ENCODE measurements at regions not wholly inside any gene's neighbourhood (a gene's known extent, or its start where the extent isn't known, plus 50 kb on each side); places are given as distances from the start of the nearest gene placed in this dataset.

DNA sequence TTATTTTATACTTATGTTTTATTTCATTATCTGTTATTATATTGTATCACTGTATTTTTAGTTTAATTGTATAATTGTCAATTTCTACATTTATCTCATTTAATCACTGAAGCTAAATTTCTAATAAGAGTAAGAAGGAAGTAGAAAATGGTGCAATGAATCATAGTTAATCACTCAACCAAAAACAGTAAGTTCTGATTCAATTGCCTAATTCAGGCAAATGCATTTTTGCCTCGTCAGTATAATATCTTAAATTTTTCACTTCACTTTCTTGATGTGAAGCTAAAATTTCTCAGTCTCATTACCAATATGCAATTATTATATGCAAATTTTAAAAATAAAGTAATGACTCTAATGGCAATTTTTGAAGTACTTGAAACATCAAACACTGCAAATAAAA, 340.5 kb upstream of the USP15 start:
- Histone ChIP-seq H3K4me1 (ENCODE audit: insufficient read depth, low read length, poor library complexity, severe bottlenecking) (no peaks in the 10 kb centered on the region), H3K36me3 (ENCODE audit: insufficient read depth, low read length) (no peaks in the 10 kb centered on the region), H3K9me2 (ENCODE audit: insufficient read depth, low read length) (no peaks in the 10 kb centered on the region), H2AFZ (ENCODE audit: low read length) (no peak overlapping the region), H3K9me3 (ENCODE audit: low read length) (no peaks in the 10 kb centered on the region), H3K4me2 (ENCODE audit: low read length) (no peak overlapping the region), H4K20me1 (ENCODE audit: insufficient read depth, low read length) (no peaks in the 10 kb centered on the region), H3K27ac (ENCODE audit: low read depth, low read length, poor library complexity, severe bottlenecking) (no peak overlapping the region), H3K79me2 (ENCODE audit: insufficient read depth, low read depth, low read length) (no peaks in the 10 kb centered on the region), H3K4me3 (ENCODE audit: low read depth, low read length, poor library complexity, severe bottlenecking) (no peak overlapping the region)
- intact Hi-C loops (cut with micrococcal nuclease; ENCODE audit: unreplicated experiment): no loop called here
- no TSS peak for BruUV-seq (replicated peaks)
- TF ChIP-seq, protein P1, sequence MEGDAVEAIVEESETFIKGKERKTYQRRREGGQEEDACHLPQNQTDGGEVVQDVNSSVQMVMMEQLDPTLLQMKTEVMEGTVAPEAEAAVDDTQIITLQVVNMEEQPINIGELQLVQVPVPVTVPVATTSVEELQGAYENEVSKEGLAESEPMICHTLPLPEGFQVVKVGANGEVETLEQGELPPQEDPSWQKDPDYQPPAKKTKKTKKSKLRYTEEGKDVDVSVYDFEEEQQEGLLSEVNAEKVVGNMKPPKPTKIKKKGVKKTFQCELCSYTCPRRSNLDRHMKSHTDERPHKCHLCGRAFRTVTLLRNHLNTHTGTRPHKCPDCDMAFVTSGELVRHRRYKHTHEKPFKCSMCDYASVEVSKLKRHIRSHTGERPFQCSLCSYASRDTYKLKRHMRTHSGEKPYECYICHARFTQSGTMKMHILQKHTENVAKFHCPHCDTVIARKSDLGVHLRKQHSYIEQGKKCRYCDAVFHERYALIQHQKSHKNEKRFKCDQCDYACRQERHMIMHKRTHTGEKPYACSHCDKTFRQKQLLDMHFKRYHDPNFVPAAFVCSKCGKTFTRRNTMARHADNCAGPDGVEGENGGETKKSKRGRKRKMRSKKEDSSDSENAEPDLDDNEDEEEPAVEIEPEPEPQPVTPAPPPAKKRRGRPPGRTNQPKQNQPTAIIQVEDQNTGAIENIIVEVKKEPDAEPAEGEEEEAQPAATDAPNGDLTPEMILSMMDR (conservative IDR thresholded peaks at IDR 0.05; ENCODE audit: low read length): no peak
- ChIA-PET CTCF (ENCODE audit: unreplicated experiment) (no interaction called here), POLR2A (interaction anchor here (0.6 kb wide), 1 partner anchor 1890 kb away, joined by 3 read pairs; no protein-coding TSS in a partner anchor)
- no peak for DNase-seq (ENCODE audit: low spot score)

DNA sequence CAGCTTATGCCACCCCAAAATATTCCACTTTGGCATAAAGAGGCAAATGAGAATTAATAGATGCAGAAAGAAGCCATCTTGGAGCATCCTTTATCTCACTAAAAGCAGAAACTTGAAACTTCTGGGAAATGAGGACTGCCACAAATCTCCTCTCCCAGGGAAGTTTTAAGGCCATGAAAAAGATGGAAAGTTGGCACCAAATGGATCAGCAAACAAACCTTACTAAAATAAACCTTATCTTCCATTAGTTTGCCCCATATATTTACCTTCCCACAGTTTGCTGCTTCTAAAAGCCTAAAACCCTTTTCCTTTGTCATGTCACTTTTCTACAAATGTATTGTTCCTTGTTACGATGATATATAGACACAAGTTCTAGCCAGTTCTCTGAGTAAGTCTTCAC, 340.0 kb upstream of the USP15 start:
- H3K4me3 ChIP-seq (ENCODE audit: low read depth, low read length, poor library complexity, severe bottlenecking): no peak overlapping the region
- no peaks in the 10 kb centered on the region for H3K4me1 ChIP-seq (ENCODE audit: insufficient read depth, low read length, poor library complexity, severe bottlenecking)
- POLR2A ChIA-PET: interaction anchor here (0.6 kb wide), 1 partner anchor 1890 kb away, joined by 3 read pairs; no protein-coding TSS in a partner anchor
- H3K9me2 ChIP-seq (ENCODE audit: insufficient read depth, low read length): no peaks in the 10 kb centered on the region
- no peaks in the 10 kb centered on the region for H3K79me2 ChIP-seq (ENCODE audit: insufficient read depth, low read depth, low read length)
- BruUV-seq (replicated peaks): no TSS peak
- no peak overlapping the region for H3K4me2 ChIP-seq (ENCODE audit: low read length)
- TF ChIP-seq, protein P1 (conservative IDR thresholded peaks at IDR 0.05; ENCODE audit: low read length): no peak
- TF ChIP-seq EZH2phosphoT487 (IDR thresholded peaks at IDR 0.05; ENCODE audit: borderline replicate concordance, low read depth, low read length): no peak
- no peak overlapping the region for H2AFZ ChIP-seq (ENCODE audit: low read length)
- intact Hi-C loops (cut with micrococcal nuclease; ENCODE audit: unreplicated experiment): no loop called here
- no peaks in the 10 kb centered on the region for H4K20me1 ChIP-seq (ENCODE audit: insufficient read depth, low read length)
- H3K36me3 ChIP-seq (ENCODE audit: insufficient read depth, low read length): no peaks in the 10 kb centered on the region
- CTCF ChIA-PET (ENCODE audit: unreplicated experiment): no interaction called here
- H3K9me3 ChIP-seq (ENCODE audit: low read length): no peaks in the 10 kb centered on the region
- H3K27ac ChIP-seq (ENCODE audit: low read depth, low read length, poor library complexity, severe bottlenecking): no peak overlapping the region
- no peak for DNase-seq (ENCODE audit: low spot score)

DNA sequence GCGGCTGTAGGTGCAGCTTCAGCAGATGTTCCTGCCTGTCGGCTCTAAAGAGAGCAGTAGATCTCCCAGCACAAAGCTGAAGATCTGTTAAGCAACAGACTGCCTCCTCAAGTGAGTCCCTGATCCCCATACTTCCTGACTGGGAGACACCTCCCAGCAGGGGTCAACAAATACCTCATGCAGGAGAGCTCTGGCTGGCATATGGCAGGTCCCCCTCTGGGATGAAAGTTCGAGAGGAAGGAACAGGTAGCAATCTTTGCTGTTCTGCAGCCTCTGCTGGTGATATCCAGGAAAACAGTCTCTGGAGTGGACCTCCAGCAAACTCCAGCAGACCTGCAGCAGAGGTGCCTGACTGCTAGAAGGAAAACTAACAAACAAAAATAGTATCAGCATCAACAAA, 337.1 kb upstream of the USP15 start:
- intact Hi-C loops (cut with micrococcal nuclease; ENCODE audit: unreplicated experiment): no loop called here
- POLR2A ChIA-PET: no interaction called here
- Histone ChIP-seq H3K36me3 (ENCODE audit: insufficient read depth, low read length) (no peaks in the 10 kb centered on the region), H3K4me1 (ENCODE audit: insufficient read depth, low read length, poor library complexity, severe bottlenecking) (no peaks in the 10 kb centered on the region), H3K9me3 (ENCODE audit: low read length) (no peaks in the 10 kb centered on the region), H2AFZ (ENCODE audit: low read length) (no peak overlapping the region), H3K79me2 (ENCODE audit: insufficient read depth, low read depth, low read length) (no peaks in the 10 kb centered on the region), H4K20me1 (ENCODE audit: insufficient read depth, low read length) (no peaks in the 10 kb centered on the region), H3K4me2 (ENCODE audit: low read length) (no peak overlapping the region), H3K9me2 (ENCODE audit: insufficient read depth, low read length) (no peaks in the 10 kb centered on the region), H3K4me3 (ENCODE audit: low read depth, low read length, poor library complexity, severe bottlenecking) (no peak overlapping the region), H3K27ac (ENCODE audit: low read depth, low read length, poor library complexity, severe bottlenecking) (no peak overlapping the region)
- DNase-seq (ENCODE audit: low spot score): no peak
- no TSS peak for BruUV-seq (replicated peaks)
- CTCF ChIA-PET (ENCODE audit: unreplicated experiment): no interaction called here
- TF ChIP-seq EZH2phosphoT487 (IDR thresholded peaks at IDR 0.05; ENCODE audit: borderline replicate concordance, low read depth, low read length): no peak
- TF ChIP-seq, protein P1 (conservative IDR thresholded peaks at IDR 0.05; ENCODE audit: low read length): no peak

Measured in OCI-LY7 (cell line).